ENCODE measurements at regions not wholly inside any gene's neighbourhood (a gene's known extent, or its start where the extent isn't known, plus 50 kb on each side); places are given as distances from the start of the nearest gene placed in this dataset.

- TF ChIP-seq RAD21 (conservative IDR thresholded peaks at IDR 0.05) (no peak), CTCF (IDR thresholded peaks at IDR 0.05; ENCODE audit: poor library complexity, severe bottlenecking) (no peak), EP300 (conservative IDR thresholded peaks at IDR 0.05; ENCODE audit: poor library complexity, severe bottlenecking) (no peak), POLR2AphosphoS5 (IDR thresholded peaks at IDR 0.05) (no peak), EZH2 (IDR thresholded peaks at IDR 0.05; ENCODE audit: borderline replicate concordance, insufficient read depth, low read length, poor library complexity, severe bottlenecking) (no peak), TAF1 (IDR thresholded peaks at IDR 0.05; ENCODE audit: low read depth) (no peak), SMC3 (conservative IDR thresholded peaks at IDR 0.05; ENCODE audit: poor library complexity) (no peak), MXI1 (conservative IDR thresholded peaks at IDR 0.05; ENCODE audit: poor library complexity, severe bottlenecking) (no peak)
- TF ChIP-seq, protein P1, sequence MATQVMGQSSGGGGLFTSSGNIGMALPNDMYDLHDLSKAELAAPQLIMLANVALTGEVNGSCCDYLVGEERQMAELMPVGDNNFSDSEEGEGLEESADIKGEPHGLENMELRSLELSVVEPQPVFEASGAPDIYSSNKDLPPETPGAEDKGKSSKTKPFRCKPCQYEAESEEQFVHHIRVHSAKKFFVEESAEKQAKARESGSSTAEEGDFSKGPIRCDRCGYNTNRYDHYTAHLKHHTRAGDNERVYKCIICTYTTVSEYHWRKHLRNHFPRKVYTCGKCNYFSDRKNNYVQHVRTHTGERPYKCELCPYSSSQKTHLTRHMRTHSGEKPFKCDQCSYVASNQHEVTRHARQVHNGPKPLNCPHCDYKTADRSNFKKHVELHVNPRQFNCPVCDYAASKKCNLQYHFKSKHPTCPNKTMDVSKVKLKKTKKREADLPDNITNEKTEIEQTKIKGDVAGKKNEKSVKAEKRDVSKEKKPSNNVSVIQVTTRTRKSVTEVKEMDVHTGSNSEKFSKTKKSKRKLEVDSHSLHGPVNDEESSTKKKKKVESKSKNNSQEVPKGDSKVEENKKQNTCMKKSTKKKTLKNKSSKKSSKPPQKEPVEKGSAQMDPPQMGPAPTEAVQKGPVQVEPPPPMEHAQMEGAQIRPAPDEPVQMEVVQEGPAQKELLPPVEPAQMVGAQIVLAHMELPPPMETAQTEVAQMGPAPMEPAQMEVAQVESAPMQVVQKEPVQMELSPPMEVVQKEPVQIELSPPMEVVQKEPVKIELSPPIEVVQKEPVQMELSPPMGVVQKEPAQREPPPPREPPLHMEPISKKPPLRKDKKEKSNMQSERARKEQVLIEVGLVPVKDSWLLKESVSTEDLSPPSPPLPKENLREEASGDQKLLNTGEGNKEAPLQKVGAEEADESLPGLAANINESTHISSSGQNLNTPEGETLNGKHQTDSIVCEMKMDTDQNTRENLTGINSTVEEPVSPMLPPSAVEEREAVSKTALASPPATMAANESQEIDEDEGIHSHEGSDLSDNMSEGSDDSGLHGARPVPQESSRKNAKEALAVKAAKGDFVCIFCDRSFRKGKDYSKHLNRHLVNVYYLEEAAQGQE (IDR thresholded peaks at IDR 0.05; ENCODE audit: borderline replicate concordance) = no peak
- H3K4me2 ChIP-seq (ENCODE audit: low read length) = no peak overlapping the region
Observed at GRCh38 chr1:59011663-59012062, 227.8 kb upstream of the JUN start.

GRCh38 chr1:59012378-59012777 lies 228.5 kb upstream of the JUN start:
- Histone ChIP-seq H3F3A (ENCODE audit: insufficient read depth, low read length, poor library complexity, severe bottlenecking) (no peaks in the 10 kb centered on the region), H2AFZ (ENCODE audit: low read depth, low read length) (no peak overlapping the region), H3K36me3 (ENCODE audit: insufficient read depth, low read length) (no peaks in the 10 kb centered on the region), H3K27ac (ENCODE audit: low read length) (no peak overlapping the region), H3K9me3 (ENCODE audit: low read length) (no peaks in the 10 kb centered on the region), H3K79me2 (replicated peaks; ENCODE audit: insufficient read depth, low read length) (no peaks in the 10 kb centered on the region), H3K4me3 (ENCODE audit: low read length) (no peak overlapping the region), H3K9me2 (ENCODE audit: insufficient read depth, low read length) (no peaks in the 10 kb centered on the region), H4K20me1 (ENCODE audit: insufficient read depth) (no peaks in the 10 kb centered on the region), H3K9ac (ENCODE audit: low read length) (no peak overlapping the region), H3K27me3 (ENCODE audit: insufficient read depth, low read depth, low read length) (peaks cover 3% of the 10 kb centered on the region), H3K4me2 (ENCODE audit: low read length) (no peak overlapping the region)
- TF ChIP-seq RAD21 (conservative IDR thresholded peaks at IDR 0.05) (no peak), SMC3 (conservative IDR thresholded peaks at IDR 0.05; ENCODE audit: poor library complexity) (no peak), POLR2AphosphoS5 (IDR thresholded peaks at IDR 0.05) (no peak), MXI1 (conservative IDR thresholded peaks at IDR 0.05; ENCODE audit: poor library complexity, severe bottlenecking) (no peak)
- TF ChIP-seq, protein P1 (IDR thresholded peaks at IDR 0.05; ENCODE audit: borderline replicate concordance) = no peak

More at GRCh38 chr1:59011663-59012062, 227.8 kb upstream of the JUN start:
- Histone ChIP-seq H3K27ac (ENCODE audit: low read length) (no peak overlapping the region), H3K27me3 (ENCODE audit: insufficient read depth, low read depth, low read length) (peaks cover 3% of the 10 kb centered on the region), H3K9me3 (ENCODE audit: low read length) (no peaks in the 10 kb centered on the region), H3K9ac (ENCODE audit: low read length) (no peak overlapping the region), H2AFZ (ENCODE audit: low read depth, low read length) (no peak overlapping the region), H3F3A (ENCODE audit: insufficient read depth, low read length, poor library complexity, severe bottlenecking) (no peaks in the 10 kb centered on the region), H3K79me2 (replicated peaks; ENCODE audit: insufficient read depth, low read length) (no peaks in the 10 kb centered on the region), H4K20me1 (ENCODE audit: insufficient read depth) (no peaks in the 10 kb centered on the region), H3K4me3 (ENCODE audit: low read length) (no peak overlapping the region), H3K36me3 (ENCODE audit: insufficient read depth, low read length) (no peaks in the 10 kb centered on the region), H3K9me2 (ENCODE audit: insufficient read depth, low read length) (no peaks in the 10 kb centered on the region)
